HG03280 (cell line): ENCODE measurements at regions not wholly inside any gene's neighbourhood (a gene's known extent, or its start where the extent isn't known, plus 50 kb on each side); places are given as distances from the start of the nearest gene placed in this dataset.
"Not testable (repeated sequence)": the region's sequence is repeated elsewhere in the genome, so short reads cannot be mapped to it uniquely, and the experiment has no call there.

Experiments
- ATAC-seq: cut with Tn5 transposase; IDR thresholded peaks from one replicate; pipeline ENCODE4 v1.9.1; 2021; ENCODE audit warnings: mild to moderate bottlenecking, moderate library complexity; ENCODE audit not compliant: unreplicated experiment

- no peak for ATAC-seq
Measured at GRCh38 chr3:176873261-176873660, 324.0 kb downstream of the TBL1XR1 start.

GRCh38 chr3:176872771-176873209 lies 324.5 kb downstream of the TBL1XR1 start:
- ATAC-seq, result peak; percentile 96

GRCh38 chr3:176870451-176870850 lies 326.8 kb downstream of the TBL1XR1 start:
- ATAC-seq, result no peak

- ATAC-seq, result no peak
Measured at GRCh38 chr3:176867681-176868663, 329.3 kb downstream of the TBL1XR1 start.

- ATAC-seq, result no peak
Measured at GRCh38 chr3:176861137-176861536, 336.1 kb downstream of the TBL1XR1 start.

- no peak for ATAC-seq
Measured at GRCh38 chr3:176856721-176857120, 340.6 kb downstream of the TBL1XR1 start.

GRCh38 chr3:176855901-176856486 lies 341.3 kb downstream of the TBL1XR1 start:
- ATAC-seq, result no peak

GRCh38 chr3:176855213-176855612 lies 342.1 kb downstream of the TBL1XR1 start:
- ATAC-seq, result no peak

- no peak for ATAC-seq
Measured at GRCh38 chr3:176850498-176850897, 346.8 kb downstream of the TBL1XR1 start.

- ATAC-seq, result no peak
Measured at GRCh38 chr3:176848431-176849214, 348.7 kb downstream of the TBL1XR1 start.

- ATAC-seq, result no peak
Measured at GRCh38 chr3:176842914-176843313, 354.4 kb downstream of the TBL1XR1 start.

- no peak for ATAC-seq
Measured at GRCh38 chr3:176840641-176841286, 356.5 kb downstream of the TBL1XR1 start.

GRCh38 chr3:176839901-176840300 lies 357.4 kb downstream of the TBL1XR1 start:
- no peak for ATAC-seq

GRCh38 chr3:176839466-176839865 lies 357.8 kb downstream of the TBL1XR1 start:
- no peak for ATAC-seq

GRCh38 chr3:176827244-176827643 lies 370.0 kb downstream of the TBL1XR1 start:
- not testable (repeated sequence) for ATAC-seq

GRCh38 chr3:176824811-176825210 lies 372.5 kb downstream of the TBL1XR1 start:
- ATAC-seq, result no peak

- ATAC-seq, result no peak
Measured at GRCh38 chr3:176820764-176821163, 376.5 kb downstream of the TBL1XR1 start.

GRCh38 chr3:176816937-176817336 lies 380.3 kb downstream of the TBL1XR1 start:
- ATAC-seq, result no peak

- ATAC-seq, result peak; percentile 98
Measured at GRCh38 chr3:176814285-176814684, 383.0 kb downstream of the TBL1XR1 start.

GRCh38 chr3:176807938-176808337 lies 389.3 kb downstream of the TBL1XR1 start:
- ATAC-seq, result no peak

GRCh38 chr3:176799675-176800074 lies 397.6 kb downstream of the TBL1XR1 start:
- no peak for ATAC-seq
